GM21423 (cell line): ENCODE measurements at regions not wholly inside any gene's neighbourhood (a gene's known extent, or its start where the extent isn't known, plus 50 kb on each side); places are given as distances from the start of the nearest gene placed in this dataset.

Experiments used
- ATAC-seq: cut with Tn5 transposase; IDR thresholded peaks from one replicate; pipeline ENCODE4 v1.9.1; 2021; ENCODE audit warnings: mild to moderate bottlenecking, moderate library complexity; ENCODE audit not compliant: unreplicated experiment

DNA sequence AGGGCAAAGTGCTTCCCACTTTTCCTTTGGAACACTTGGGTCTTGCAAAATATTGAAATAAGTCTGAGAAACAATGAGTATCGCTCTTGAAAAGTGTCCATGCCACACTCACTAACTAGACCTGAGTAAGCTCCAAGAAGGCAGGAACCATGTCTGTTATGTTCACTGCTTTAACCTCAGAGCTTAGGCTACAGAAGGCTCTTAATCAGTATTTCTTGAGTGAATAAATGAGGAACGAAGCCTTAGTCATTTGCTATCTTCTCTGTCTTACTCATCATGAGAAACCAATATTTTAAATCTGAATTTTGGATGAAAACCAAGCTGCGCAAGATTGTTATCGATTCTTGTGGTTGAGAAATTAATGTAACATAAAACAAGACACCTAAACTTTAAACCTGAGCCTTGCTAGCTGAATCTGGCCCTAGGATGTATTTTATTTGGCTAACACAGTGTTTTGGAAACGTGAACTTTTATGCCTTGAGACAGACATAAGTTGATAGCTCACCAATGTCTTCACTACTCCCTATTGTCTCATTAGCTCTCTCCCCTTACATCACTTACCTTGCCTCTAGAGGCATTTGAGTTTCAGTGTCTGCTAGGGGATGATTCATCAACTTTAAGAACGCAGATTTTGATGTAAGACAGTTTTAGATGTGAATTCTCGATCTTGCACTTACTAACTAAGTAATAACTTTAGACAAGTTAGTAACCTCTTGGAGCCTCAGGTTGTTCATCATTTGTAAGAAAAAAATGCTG, 392.8 kb upstream of the MEIS1 start:
- no peak for ATAC-seq

DNA sequence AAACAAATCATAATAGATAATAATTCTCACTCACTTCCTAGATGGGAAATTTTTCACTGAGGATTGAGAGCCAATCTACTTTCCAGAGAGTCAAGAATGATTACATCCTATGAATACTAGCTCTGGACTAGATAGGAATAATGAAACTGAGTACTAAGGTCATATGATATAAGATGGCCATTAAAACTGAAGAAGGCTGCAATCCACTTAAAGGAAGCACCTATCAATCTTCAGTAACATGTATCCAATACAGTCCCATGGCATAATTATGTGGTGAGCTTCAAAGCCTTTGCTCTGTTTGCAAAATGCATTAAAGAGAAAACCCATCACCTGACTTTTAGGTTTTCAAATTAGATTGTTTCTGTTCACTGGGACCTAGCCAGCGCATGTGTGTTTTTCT, 398.0 kb upstream of the MEIS1 start:
- ATAC-seq, result no peak

DNA sequence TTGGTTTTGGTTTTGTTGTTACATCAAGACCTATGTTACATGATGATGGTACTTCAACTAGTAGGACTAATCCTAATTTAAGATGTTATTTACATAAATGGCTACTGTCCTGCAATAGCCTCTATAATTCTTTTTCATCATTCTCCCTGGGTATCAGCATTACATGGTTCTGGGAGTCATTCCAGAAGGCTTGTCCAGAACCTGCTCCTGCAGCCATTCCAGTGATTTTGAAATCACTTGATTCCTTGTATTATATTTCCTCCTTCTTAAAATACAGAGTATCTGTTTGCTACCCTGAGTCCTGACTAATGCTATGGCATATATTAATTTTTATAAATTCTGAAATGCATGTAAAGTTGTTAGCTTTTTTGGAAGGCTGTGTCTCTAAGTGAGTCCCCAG, 400.5 kb upstream of the MEIS1 start:
- no peak for ATAC-seq

GRCh38 chr2:66032226-66032775, 402.6 kb upstream of the MEIS1 start:
- ATAC-seq, result no peak

DNA sequence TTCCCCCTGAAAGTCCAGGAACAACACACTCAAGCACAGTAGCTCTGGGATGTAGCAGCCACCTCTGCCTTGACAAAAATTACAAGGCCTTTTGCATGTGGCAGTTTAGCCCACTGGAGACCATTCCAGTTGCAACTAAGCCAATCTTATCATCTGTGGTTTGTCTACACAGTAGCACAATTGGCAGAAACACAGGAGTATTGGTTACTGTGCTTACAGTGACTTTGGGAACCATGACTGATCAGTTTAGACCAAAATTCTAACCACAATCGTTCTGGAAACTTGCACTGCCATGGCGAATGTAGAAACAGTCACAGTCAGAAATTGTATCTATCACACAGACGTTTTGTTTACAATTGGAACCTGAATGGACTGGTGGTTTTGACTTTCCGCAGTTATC, 403.7 kb upstream of the MEIS1 start:
- ATAC-seq, result no peak

- ATAC-seq, result no peak
Measured at GRCh38 chr2:66030553-66030952, 404.4 kb upstream of the MEIS1 start.

DNA sequence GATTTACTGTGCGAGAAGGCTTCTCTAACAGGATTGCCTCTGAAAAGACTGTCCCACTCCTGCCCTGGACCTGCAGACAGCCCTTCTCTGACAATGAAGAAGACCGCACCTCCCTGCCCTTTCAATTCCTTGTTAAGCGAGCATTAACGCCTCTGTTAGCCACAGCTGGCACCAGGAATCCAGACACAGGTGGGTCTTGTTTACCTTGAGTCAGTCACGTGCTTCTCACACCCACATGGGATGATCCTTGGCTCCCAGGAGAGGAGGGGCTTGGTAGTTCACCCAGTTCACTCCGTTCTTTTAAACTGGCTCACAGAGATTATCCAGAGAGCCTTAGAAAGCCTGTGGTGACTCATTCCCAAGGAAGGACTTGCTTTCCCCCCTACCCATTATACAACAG, 410.5 kb upstream of the MEIS1 start:
- no peak for ATAC-seq

DNA sequence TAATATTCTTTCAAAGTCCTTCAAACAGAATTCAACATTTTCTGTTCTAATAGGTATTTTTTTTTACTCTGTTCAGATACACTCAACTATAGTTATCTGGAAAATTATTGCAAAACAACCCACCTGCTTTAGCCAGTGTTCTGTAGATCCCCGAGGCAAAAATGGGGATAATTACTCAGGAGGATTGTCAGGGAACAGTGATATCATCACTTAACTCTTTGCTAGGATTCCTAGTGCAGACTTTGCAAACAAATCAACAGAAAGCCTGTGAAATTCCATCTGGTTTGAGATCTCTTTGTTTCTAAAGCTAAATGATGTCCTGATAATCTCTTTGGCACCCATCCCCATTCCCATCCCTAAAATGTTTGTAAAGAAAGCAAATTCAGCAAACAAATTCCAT, 413.6 kb upstream of the MEIS1 start:
- ATAC-seq, result no peak

GRCh38 chr2:66017763-66018162, 417.2 kb upstream of the MEIS1 start:
- ATAC-seq, result no peak

- no peak for ATAC-seq
Measured at GRCh38 chr2:66014450-66014849, 420.5 kb upstream of the MEIS1 start.

GRCh38 chr2:66013456-66013855, 421.5 kb upstream of the MEIS1 start:
- no peak for ATAC-seq

GRCh38 chr2:66003931-66004330, 431.0 kb upstream of the MEIS1 start:
- no peak for ATAC-seq

GRCh38 chr2:66001538-66001937, 433.4 kb upstream of the MEIS1 start:
- ATAC-seq, result no peak

- no peak for ATAC-seq
Measured at GRCh38 chr2:66000901-66001300, 434.0 kb upstream of the MEIS1 start.

DNA sequence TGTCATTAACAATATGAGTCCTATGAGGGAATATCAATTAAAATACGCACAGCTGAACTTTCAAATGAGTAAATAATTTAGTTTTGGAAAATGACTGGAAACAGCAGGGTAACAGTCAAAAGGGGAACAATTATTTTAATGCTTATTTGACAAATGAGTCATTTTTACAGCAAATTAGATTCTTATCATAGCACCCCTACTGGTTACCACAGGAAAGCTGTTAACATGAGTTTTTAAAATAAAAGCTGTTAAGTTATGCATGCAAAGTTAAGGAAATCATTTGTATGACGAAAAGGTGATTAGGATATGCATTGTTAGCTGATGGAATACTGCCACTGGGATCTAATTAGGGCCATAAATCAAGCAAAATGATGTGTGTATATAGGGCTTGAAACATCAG, 435.1 kb upstream of the MEIS1 start:
- ATAC-seq, result no peak

DNA sequence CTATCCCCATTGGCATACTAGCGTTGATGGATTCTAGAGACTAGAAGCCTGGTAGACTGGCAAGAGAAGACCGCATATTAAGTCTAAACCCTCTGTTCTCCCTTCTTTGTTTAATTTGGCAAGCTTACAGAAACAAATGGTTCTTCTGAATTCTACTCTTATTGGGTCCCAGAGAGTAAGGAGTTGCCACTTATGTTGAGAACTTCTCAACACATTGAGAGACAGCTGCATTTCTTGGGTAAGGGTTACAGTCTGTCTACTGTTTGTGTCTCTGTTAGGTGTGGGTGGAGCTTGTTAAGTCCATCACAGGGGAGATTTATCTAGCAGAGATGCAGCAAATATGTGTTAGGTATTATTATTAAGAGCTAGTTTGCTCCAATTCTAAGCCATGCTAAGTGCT, 435.8 kb upstream of the MEIS1 start:
- ATAC-seq, result no peak

DNA sequence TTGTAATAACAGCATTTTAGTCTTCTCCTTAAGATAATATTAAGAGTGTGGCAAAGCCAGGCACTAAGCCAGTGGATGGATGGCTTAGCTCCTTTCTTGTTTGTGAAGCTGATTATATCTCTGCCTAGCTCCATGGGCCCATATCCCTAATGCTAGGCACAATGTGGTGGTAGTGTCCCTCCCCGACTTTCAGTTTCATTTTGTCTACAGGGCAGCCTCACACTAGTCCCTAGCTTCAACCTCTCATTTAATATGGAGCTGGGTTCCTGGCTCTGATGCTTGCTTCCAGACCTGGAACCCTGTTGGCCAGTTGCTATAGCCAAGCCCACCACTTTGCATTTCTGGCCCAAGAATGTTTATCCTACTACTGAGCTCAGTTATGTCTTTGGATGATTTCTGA, 437.0 kb upstream of the MEIS1 start:
- ATAC-seq, result no peak

DNA sequence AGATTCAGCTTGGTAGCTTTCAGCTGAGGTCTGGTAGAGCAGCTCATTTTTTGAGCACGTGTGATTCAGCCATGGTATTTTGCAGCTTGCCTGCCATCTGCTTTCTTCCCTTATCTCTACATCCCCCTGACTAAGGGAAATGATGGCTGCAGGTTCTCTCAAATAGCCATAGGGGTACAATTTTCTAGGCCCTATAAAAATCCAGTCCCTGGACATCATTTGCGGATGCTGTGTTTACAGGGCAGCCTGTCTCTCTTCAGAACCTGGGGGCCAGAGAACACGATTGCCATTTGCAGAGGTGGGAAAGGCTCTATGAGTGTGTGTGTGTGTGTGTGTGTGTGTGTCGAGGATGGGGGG, 442.7 kb upstream of the MEIS1 start:
- no peak for ATAC-seq

DNA sequence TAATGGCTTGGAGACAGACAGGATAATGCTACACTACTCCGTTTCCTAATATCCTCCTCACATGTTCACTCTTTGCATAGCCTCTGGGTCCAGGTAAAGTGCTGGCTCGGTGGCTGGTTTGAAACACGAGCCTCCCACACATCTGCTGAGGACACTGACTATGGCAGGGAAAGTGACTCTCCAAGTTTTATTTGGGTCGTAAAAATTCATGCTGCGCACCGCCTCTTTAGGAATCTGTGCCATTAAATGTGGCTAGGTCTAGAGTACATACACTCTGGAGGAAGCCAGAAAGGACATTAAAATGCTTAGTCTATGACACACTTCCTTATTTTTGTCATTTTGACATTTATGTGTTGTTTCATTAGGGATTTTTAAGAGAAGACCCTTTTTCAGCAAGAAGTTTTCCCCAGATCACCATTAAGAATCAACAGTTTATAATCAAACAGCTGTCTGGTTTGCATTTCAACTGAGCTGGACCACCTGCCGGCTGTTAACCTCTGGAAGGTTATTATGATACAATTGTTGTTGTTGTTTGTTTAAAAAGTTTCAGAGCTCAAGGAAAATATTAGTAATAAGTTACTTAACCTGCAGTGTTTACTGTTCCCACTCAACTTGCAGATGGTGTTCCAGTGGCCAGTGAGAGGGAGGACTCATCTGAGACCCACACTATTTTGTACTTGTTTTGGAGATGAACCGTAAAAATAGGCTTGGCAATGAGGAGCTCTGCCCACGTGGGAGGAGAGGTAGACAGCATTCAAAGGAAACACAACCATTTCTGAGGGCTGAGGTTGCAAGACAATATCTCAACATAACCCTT, 443.3 kb upstream of the MEIS1 start:
- ATAC-seq, result no peak

DNA sequence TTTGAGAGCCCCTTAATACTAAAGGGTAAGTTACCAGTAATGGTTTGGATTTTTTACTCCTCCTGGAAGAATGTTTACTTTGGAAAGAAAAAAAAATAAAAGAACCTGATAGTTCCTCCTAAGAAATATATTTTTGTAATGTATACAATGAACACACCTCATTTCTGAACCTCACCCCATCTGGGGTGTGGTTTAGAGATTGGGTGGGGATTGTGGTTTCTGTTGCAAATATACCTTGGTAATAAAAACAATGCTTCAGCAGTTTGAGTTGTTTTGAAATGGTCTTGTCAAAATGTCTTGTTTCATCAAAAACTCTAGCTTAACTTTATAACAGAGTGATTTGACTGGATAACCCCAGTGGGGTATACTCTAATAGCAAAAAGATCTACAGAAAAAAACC, 448.9 kb upstream of the MEIS1 start:
- no peak for ATAC-seq

GRCh38 chr2:65980531-65980930, 454.4 kb upstream of the MEIS1 start:
- ATAC-seq, result no peak

- no peak for ATAC-seq
Measured at GRCh38 chr2:65979446-65979845, 455.5 kb upstream of the MEIS1 start.
